ENCODE measurements at regions not wholly inside any gene's neighbourhood (a gene's known extent, or its start where the extent isn't known, plus 50 kb on each side); places are given as distances from the start of the nearest gene placed in this dataset.
A peak's percentile ranks its signal among the peaks of the same experiment; 100 is the strongest.

GRCh38 chr3:72427624-72428023, 420.6 kb downstream of the SHQ1 start:
- Mint-ChIP-seq H3K9me3 (no peaks in the 10 kb centered on the region), H3K27me3 (no peaks in the 10 kb centered on the region), H3K27ac (peak overlapping the region; percentile 75 to 81), H3K36me3 (no peaks in the 10 kb centered on the region), H3K4me1 (ENCODE audit: low read depth in 2 of 2) (peaks cover 59 to 68% of the 10 kb centered on the region in 2 donors), H3K4me3 (peak overlapping the region; percentile 54)
- DNase-seq (ENCODE audit: low spot score) (no peak), ATAC-seq (peak in 1 of 2 donors; percentile 54)

- Mint-ChIP-seq H3K4me3 (peak overlapping the region; percentile 54), H3K4me1 (ENCODE audit: low read depth in 2 of 2) (peaks cover 57 to 68% of the 10 kb centered on the region in 2 donors), H3K9me3 (peaks cover 3% of the 10 kb centered on the region), H3K27me3 (no peaks in the 10 kb centered on the region), H3K27ac (peak overlapping the region; percentile 75 to 81), H3K36me3 (peaks cover 8% of the 10 kb centered on the region)
- peak; percentile 59 to 77 for ATAC-seq
- DNase-seq (ENCODE audit: low spot score) = no peak
These were observed 421.4 kb downstream of the SHQ1 start for GRCh38 chr3:72426618-72427397.

- Mint-ChIP-seq H3K4me3 (no peak overlapping the region), H3K36me3 (peaks cover 22% of the 10 kb centered on the region), H3K4me1 (ENCODE audit: low read depth in 2 of 2) (peaks cover 54 to 73% of the 10 kb centered on the region in 2 donors)
These were observed 424.6 kb downstream of the SHQ1 start for GRCh38 chr3:72423643-72424042.

GRCh38 chr3:72421786-72422185, 426.5 kb downstream of the SHQ1 start:
- H3K4me3 Mint-ChIP-seq = no peak overlapping the region
- H3K27ac Mint-ChIP-seq = no peak overlapping the region
- H3K27me3 Mint-ChIP-seq = no peaks in the 10 kb centered on the region
- H3K9me3 Mint-ChIP-seq = peaks cover 4% of the 10 kb centered on the region
- H3K36me3 Mint-ChIP-seq = peaks cover 22% of the 10 kb centered on the region
- DNase-seq (ENCODE audit: low spot score) (no peak), ATAC-seq (no peak)
- peaks cover 47 to 66% of the 10 kb centered on the region in 2 donors for H3K4me1 Mint-ChIP-seq (ENCODE audit: low read depth in 2 of 2)

More at GRCh38 chr3:72423643-72424042, 424.6 kb downstream of the SHQ1 start:
- ATAC-seq (no peak), DNase-seq (ENCODE audit: low spot score) (no peak)
- Mint-ChIP-seq H3K27me3 (no peaks in the 10 kb centered on the region), H3K27ac (no peak overlapping the region), H3K9me3 (peaks cover 4% of the 10 kb centered on the region)

GRCh38 chr3:72421126-72421525, 427.1 kb downstream of the SHQ1 start:
- H3K36me3 Mint-ChIP-seq = peaks cover 22% of the 10 kb centered on the region
- no peaks in the 10 kb centered on the region for H3K27me3 Mint-ChIP-seq
- no peak overlapping the region for H3K4me3 Mint-ChIP-seq
- ATAC-seq (no peak), DNase-seq (ENCODE audit: low spot score) (no peak)
- H3K27ac Mint-ChIP-seq = no peak overlapping the region
- H3K9me3 Mint-ChIP-seq = peaks cover 4% of the 10 kb centered on the region
- peaks cover 44 to 60% of the 10 kb centered on the region in 2 donors for H3K4me1 Mint-ChIP-seq (ENCODE audit: low read depth in 2 of 2)

- Mint-ChIP-seq H3K4me3 (no peak overlapping the region), H3K27ac (peak overlapping the region in 1 of 2 donors; percentile 35), H3K9me3 (peaks cover 4% of the 10 kb centered on the region), H3K27me3 (no peaks in the 10 kb centered on the region), H3K36me3 (peaks cover 26% of the 10 kb centered on the region), H3K4me1 (ENCODE audit: low read depth in 2 of 2) (peaks cover 40 to 55% of the 10 kb centered on the region in 2 donors)
- ATAC-seq = no peak
- DNase-seq (ENCODE audit: low spot score) = no peak
These were observed 429.4 kb downstream of the SHQ1 start for GRCh38 chr3:72418856-72419255.

- peaks cover 4% of the 10 kb centered on the region for H3K9me3 Mint-ChIP-seq
- peaks cover 26% of the 10 kb centered on the region for H3K36me3 Mint-ChIP-seq
- no peak overlapping the region for H3K27ac Mint-ChIP-seq
- peaks cover 39 to 58% of the 10 kb centered on the region in 2 donors for H3K4me1 Mint-ChIP-seq (ENCODE audit: low read depth in 2 of 2)
- peak overlapping the region; percentile 23 for H3K4me3 Mint-ChIP-seq
- H3K27me3 Mint-ChIP-seq = no peaks in the 10 kb centered on the region
- DNase-seq (ENCODE audit: low spot score) (no peak), ATAC-seq (peak in 1 of 2 donors; percentile 62)
These were observed 430.0 kb downstream of the SHQ1 start for GRCh38 chr3:72418244-72418643.

GRCh38 chr3:72414481-72415016, 433.7 kb downstream of the SHQ1 start:
- Mint-ChIP-seq H3K36me3 (peaks cover 4% of the 10 kb centered on the region), H3K9me3 (no peaks in the 10 kb centered on the region), H3K4me1 (ENCODE audit: low read depth in 2 of 2) (peaks cover 62 to 72% of the 10 kb centered on the region in 2 donors), H3K4me3 (no peak overlapping the region), H3K27me3 (no peaks in the 10 kb centered on the region), H3K27ac (no peak overlapping the region)
- ATAC-seq (no peak), DNase-seq (ENCODE audit: low spot score) (no peak)

GRCh38 chr3:72413228-72413627, 435.0 kb downstream of the SHQ1 start:
- Mint-ChIP-seq H3K36me3 (peaks cover 4% of the 10 kb centered on the region), H3K27ac (peak overlapping the region in 1 of 2 donors; percentile 38), H3K27me3 (no peaks in the 10 kb centered on the region), H3K9me3 (no peaks in the 10 kb centered on the region), H3K4me1 (ENCODE audit: low read depth in 2 of 2) (peaks cover 64 to 73% of the 10 kb centered on the region in 2 donors), H3K4me3 (peak overlapping the region; percentile 31)
- ATAC-seq (peak in 1 of 2 donors; percentile 89), DNase-seq (ENCODE audit: low spot score) (no peak)

- peaks cover 66 to 76% of the 10 kb centered on the region in 2 donors for H3K4me1 Mint-ChIP-seq (ENCODE audit: low read depth in 2 of 2)
- no peaks in the 10 kb centered on the region for H3K27me3 Mint-ChIP-seq
- ATAC-seq = no peak
- no peak overlapping the region for H3K27ac Mint-ChIP-seq
- H3K36me3 Mint-ChIP-seq = peaks cover 4% of the 10 kb centered on the region
- DNase-seq (ENCODE audit: low spot score) = no peak
- no peak overlapping the region for H3K4me3 Mint-ChIP-seq
- H3K9me3 Mint-ChIP-seq = no peaks in the 10 kb centered on the region
These were observed 435.8 kb downstream of the SHQ1 start for GRCh38 chr3:72412340-72412956.

- H3K4me3 Mint-ChIP-seq = no peak overlapping the region
- no peak overlapping the region for H3K27ac Mint-ChIP-seq
- ATAC-seq (no peak), DNase-seq (ENCODE audit: low spot score) (no peak)
- H3K9me3 Mint-ChIP-seq = no peaks in the 10 kb centered on the region
- H3K4me1 Mint-ChIP-seq (ENCODE audit: low read depth in 2 of 2) = peaks cover 68 to 80% of the 10 kb centered on the region in 2 donors
- H3K36me3 Mint-ChIP-seq = peaks cover 4% of the 10 kb centered on the region
- no peaks in the 10 kb centered on the region for H3K27me3 Mint-ChIP-seq
These were observed 436.4 kb downstream of the SHQ1 start for GRCh38 chr3:72411843-72412242.

GRCh38 chr3:72411126-72411525, 437.1 kb downstream of the SHQ1 start:
- no peaks in the 10 kb centered on the region for H3K27me3 Mint-ChIP-seq
- DNase-seq (ENCODE audit: low spot score) = no peak
- peaks cover 70 to 88% of the 10 kb centered on the region in 2 donors for H3K4me1 Mint-ChIP-seq (ENCODE audit: low read depth in 2 of 2)
- no peak overlapping the region for H3K27ac Mint-ChIP-seq
- H3K9me3 Mint-ChIP-seq = no peaks in the 10 kb centered on the region
- no peak overlapping the region for H3K4me3 Mint-ChIP-seq
- peaks cover 4% of the 10 kb centered on the region for H3K36me3 Mint-ChIP-seq
- no peak for ATAC-seq

- Mint-ChIP-seq H3K9me3 (no peaks in the 10 kb centered on the region), H3K27ac (peak overlapping the region; percentile 13 to 53), H3K4me1 (ENCODE audit: low read depth in 2 of 2) (peaks cover 67 to 89% of the 10 kb centered on the region in 2 donors), H3K4me3 (peak overlapping the region; percentile 33), H3K27me3 (no peaks in the 10 kb centered on the region), H3K36me3 (no peaks in the 10 kb centered on the region)
- ATAC-seq (peak in 1 of 2 donors; percentile 69), DNase-seq (ENCODE audit: low spot score) (no peak)
These were observed 439.1 kb downstream of the SHQ1 start for GRCh38 chr3:72408983-72409779.
